ENCODE measurements at regions not wholly inside any gene's neighbourhood (a gene's known extent, or its start where the extent isn't known, plus 50 kb on each side); places are given as distances from the start of the nearest gene placed in this dataset.

GRCh38 chr12:84676787-84677186 is 235.8 kb downstream of the SLC6A15 start:
- no peak for DNase-seq (ENCODE audit: low read depth)

GRCh38 chr12:84661786-84662185 is 250.8 kb downstream of the SLC6A15 start:
- DNase-seq (ENCODE audit: low read depth), result no peak

- no peak for DNase-seq (ENCODE audit: low read depth)
Observed at GRCh38 chr12:84660139-84660538, 252.5 kb downstream of the SLC6A15 start.

GRCh38 chr12:84658877-84659276 is 253.7 kb downstream of the SLC6A15 start:
- no peak for DNase-seq (ENCODE audit: low read depth)

- DNase-seq (ENCODE audit: low read depth), result no peak
Observed at GRCh38 chr12:84656705-84657104, 255.9 kb downstream of the SLC6A15 start.

- DNase-seq (ENCODE audit: low read depth), result no peak
Observed at GRCh38 chr12:84653482-84653881, 259.1 kb downstream of the SLC6A15 start.

GRCh38 chr12:84648425-84648824 is 264.2 kb downstream of the SLC6A15 start:
- no peak for DNase-seq (ENCODE audit: low read depth)

GRCh38 chr12:84644908-84645307 is 267.7 kb downstream of the SLC6A15 start:
- DNase-seq (ENCODE audit: low read depth), result no peak

GRCh38 chr12:84643993-84644392 is 268.6 kb downstream of the SLC6A15 start:
- no peak for DNase-seq (ENCODE audit: low read depth)

- no peak for DNase-seq (ENCODE audit: low read depth)
Observed at GRCh38 chr12:84641940-84642545, 270.6 kb downstream of the SLC6A15 start.

GRCh38 chr12:84638811-84639368 is 273.7 kb downstream of the SLC6A15 start:
- no peak for DNase-seq (ENCODE audit: low read depth)

GRCh38 chr12:84637926-84638325 is 274.7 kb downstream of the SLC6A15 start:
- no peak for DNase-seq (ENCODE audit: low read depth)

GRCh38 chr12:84636801-84637290 is 275.8 kb downstream of the SLC6A15 start:
- DNase-seq (ENCODE audit: low read depth), result no peak

GRCh38 chr12:84634526-84634925 is 278.1 kb downstream of the SLC6A15 start:
- DNase-seq (ENCODE audit: low read depth), result no peak

- no peak for DNase-seq (ENCODE audit: low read depth)
Observed at GRCh38 chr12:84632556-84632955, 280.0 kb downstream of the SLC6A15 start.

- DNase-seq (ENCODE audit: low read depth), result no peak
Observed at GRCh38 chr12:84631020-84631419, 281.6 kb downstream of the SLC6A15 start.

GRCh38 chr12:84627593-84627992 is 285.0 kb downstream of the SLC6A15 start:
- DNase-seq (ENCODE audit: low read depth), result no peak

- DNase-seq (ENCODE audit: low read depth), result no peak
Observed at GRCh38 chr12:84624601-84625000, 288.0 kb downstream of the SLC6A15 start.

- DNase-seq (ENCODE audit: low read depth), result no peak
Observed at GRCh38 chr12:84619053-84619571, 293.5 kb downstream of the SLC6A15 start.

GRCh38 chr12:84607170-84607819 is 305.3 kb downstream of the SLC6A15 start:
- DNase-seq (ENCODE audit: low read depth), result no peak

- no peak for DNase-seq (ENCODE audit: low read depth)
Observed at GRCh38 chr12:84605983-84606382, 306.6 kb downstream of the SLC6A15 start.

GRCh38 chr12:84604551-84604950 is 308.0 kb downstream of the SLC6A15 start:
- no peak for DNase-seq (ENCODE audit: low read depth)

All from stimulated activated CD4-positive, alpha-beta T cell treated with anti-CD3 and anti-CD28 coated beads, Interleukin-2, amount 100 ng/mL, for 4 hours (primary cell).